GM13977 (cell line): ENCODE measurements at regions not wholly inside any gene's neighbourhood (a gene's known extent, or its start where the extent isn't known, plus 50 kb on each side); places are given as distances from the start of the nearest gene placed in this dataset.

Source experiments
- DNase-seq: peaks from one replicate; pipeline ENCODE4 v3.0.0; 2012; ENCODE audit warnings: low spot score
- CTCF ChIP-seq: IDR thresholded peaks from 2 replicates; pipeline ENCODE4 v1.5.1; 2012; ENCODE audit warnings: mild to moderate bottlenecking, control low read depth; ENCODE audit not compliant: insufficient read depth; ENCODE audit errors: extremely low read depth, missing control alignments
- in situ Hi-C: fragments of 300-500 bp; cut with MboI; formaldehyde crosslinking; loops from one replicate; pipeline ENCODE4 v1.12.0; 2022; ENCODE audit warnings: low sequenced_read_pairs, low pct_unique_long_range_greater_than_20kb, mixed read lengths, inconsistent platforms; ENCODE audit not compliant: unreplicated experiment

GRCh38 chr2:13035866-13036265, 319.1 kb downstream of the TRIB2 start:
- in situ Hi-C loops, result no loop called here
- no peak for TF ChIP-seq CTCF
- DNase-seq, result no peak

- no peak for TF ChIP-seq CTCF
- in situ Hi-C loops, result no loop called here
- no peak for DNase-seq
Observed at GRCh38 chr2:13040043-13040442, 323.3 kb downstream of the TRIB2 start.

- DNase-seq, result no peak
- in situ Hi-C loops, result no loop called here
- peak; percentile 40 for TF ChIP-seq CTCF
Observed at GRCh38 chr2:13046557-13047165, 329.9 kb downstream of the TRIB2 start.

DNA sequence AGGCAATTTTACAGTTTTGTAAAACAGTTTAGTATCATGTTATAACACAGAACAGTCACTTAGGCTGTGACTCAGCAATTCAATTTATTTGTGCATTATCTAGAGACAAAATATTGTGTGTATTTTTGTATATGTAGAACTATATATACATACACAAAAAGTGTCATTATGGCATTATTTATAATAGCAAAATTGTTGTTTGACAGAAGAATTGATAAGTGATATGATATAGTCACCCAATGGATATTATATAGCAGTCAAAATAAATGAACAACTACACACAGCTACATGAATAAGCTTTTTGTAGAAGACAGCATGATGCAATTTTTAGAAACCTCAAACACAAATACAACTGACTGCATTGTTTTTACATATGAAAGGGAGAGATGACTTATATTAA, 334.0 kb downstream of the TRIB2 start:
- TF ChIP-seq CTCF, result no peak
- in situ Hi-C loops, result no loop called here
- DNase-seq, result no peak

GRCh38 chr2:13052547-13052946, 335.8 kb downstream of the TRIB2 start:
- TF ChIP-seq CTCF, result no peak
- in situ Hi-C loops, result no loop called here
- DNase-seq, result no peak

DNA sequence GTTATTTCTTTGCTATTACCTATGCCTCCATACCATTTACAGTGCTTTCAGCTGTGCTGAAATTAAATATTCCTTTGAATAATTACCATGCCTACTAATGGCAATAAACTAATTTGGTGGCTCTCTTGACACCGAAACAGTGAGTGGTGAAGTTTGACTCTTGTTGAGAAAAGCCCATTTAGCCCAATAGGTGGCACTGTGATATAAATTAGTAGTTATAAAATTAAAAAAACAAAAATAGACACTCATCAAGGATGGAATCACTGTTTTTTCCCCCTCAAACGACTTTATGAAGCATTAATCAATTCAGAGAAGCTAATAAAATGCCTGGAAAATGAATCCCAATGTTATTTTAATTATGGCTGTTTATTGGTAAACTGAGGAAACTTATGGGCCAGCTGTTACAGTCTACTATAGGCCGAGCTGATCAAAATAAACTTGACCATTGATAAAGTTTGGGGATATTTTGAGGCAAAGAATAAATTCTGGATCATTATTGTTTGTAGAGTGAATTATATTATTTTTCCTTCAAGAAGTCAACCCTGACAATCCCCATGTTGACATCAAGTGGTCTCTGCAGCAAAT, 339.6 kb downstream of the TRIB2 start:
- in situ Hi-C loops, result no loop called here
- TF ChIP-seq CTCF, result peak; percentile 26
- no peak for DNase-seq
